Epidermal melanocyte (primary cell): ENCODE measurements at regions not wholly inside any gene's neighbourhood (a gene's known extent, or its start where the extent isn't known, plus 50 kb on each side); places are given as distances from the start of the nearest gene placed in this dataset.
"Not testable (repeated sequence)": the region's sequence is repeated elsewhere in the genome, so short reads cannot be mapped to it uniquely, and the experiment has no call there.

Experiments
- DNase-seq: peaks from one replicate; pipeline ENCODE4 v3.0.0; 2011; ENCODE audit warnings: low spot score; ENCODE audit not compliant: insufficient read length

- no peak for DNase-seq
These were observed 116.6 kb upstream of the SYT6 start for GRCh38 chr1:114270282-114270681.

- DNase-seq: no peak
These were observed 115.9 kb upstream of the SYT6 start for GRCh38 chr1:114269539-114269938.

- DNase-seq: no peak
These were observed 109.7 kb upstream of the SYT6 start for GRCh38 chr1:114263343-114263742.

DNA sequence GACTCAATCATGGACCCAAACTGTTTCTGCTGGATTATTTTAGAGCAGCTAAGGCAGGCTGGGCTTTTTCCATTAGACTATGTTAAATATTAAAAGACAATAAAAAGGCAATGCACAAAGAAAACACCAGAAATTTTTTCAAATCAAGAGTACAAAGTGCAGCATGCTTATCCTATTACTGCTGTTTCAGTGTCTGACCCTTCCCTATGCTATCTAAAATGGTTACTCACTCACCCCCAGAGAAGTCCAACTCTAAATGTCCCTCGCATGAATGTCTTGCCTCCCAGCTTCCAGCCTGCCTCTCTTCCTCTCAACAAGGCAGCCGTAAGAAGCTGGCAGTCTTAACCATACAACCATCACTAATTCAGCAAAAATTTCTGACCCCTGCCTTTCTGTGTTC lies 108.7 kb upstream of the SYT6 start:
- no peak for DNase-seq

DNA sequence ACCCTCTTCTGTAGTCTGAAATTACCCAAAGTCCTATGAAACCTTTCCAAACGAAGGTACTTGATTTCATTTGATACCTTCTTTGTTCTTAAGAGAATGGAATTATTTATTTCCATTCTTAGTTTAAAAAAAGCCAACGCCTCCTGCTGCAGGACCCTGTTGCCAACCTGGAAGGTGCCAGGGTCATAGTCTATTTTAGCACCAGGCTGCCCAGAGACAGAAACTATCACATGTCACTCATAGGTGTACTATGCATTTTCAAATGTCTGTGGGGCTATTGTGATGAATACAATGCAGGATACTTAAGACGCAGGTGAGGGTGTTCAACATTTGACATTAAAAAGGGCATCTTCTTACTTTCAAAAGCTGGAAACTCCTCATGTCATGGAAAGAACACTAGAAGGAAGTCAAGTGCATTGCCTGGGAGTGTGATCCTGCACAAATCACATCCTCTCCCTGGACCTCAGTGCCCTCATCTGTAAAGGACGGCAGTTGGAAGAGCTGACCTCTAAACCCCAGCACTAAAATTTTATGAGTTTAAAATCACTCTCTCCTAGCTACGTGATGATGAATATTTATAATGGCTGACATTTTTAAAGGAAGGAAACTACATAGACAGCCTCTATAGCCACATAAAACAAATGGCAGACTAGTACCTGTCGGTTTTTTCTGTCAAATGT lies 107.3 kb upstream of the SYT6 start:
- no peak for DNase-seq

- DNase-seq: no peak
These were observed 106.0 kb upstream of the SYT6 start for GRCh38 chr1:114259511-114260160.

DNA sequence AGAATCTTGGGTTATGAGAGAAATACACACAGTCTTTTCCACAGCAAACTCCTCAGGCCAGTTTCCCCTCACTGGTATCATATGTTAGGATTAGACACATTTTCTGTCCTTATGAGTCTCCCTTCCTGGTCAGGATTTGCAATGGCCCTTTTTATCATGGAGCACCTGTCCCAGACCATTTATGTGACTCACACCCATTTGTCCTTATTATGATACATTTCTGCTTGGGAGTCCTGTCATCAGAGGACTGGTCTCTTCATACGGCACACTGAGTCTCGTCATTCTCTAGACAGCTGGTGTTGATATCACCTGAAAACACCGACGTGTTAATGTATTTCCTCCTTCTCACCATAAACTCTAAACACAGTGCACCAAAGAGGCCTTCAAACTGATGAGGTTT lies 105.0 kb upstream of the SYT6 start:
- no peak for DNase-seq

DNA sequence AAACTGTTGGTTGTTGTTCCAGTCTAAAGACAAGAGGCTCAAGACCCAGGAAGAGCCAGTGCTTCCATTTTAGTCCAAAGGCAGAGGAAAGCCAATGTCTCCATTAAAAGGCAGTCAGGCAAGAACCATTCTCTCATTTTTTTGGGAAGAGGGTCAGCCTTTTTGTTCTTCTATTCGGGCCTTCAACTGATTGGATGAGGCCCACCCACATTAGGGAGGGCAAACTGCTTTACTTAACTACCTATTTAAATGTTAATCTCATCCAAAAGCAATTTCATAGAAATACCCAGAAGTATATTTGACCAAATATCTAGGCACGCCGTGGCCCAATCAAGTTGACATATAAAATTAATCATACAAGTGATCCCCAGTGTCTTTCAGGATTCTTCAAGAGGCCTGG lies 104.4 kb upstream of the SYT6 start:
- DNase-seq: no peak

GRCh38 chr1:114257554-114257953 lies 103.9 kb upstream of the SYT6 start:
- DNase-seq: no peak

GRCh38 chr1:114253900-114254299 lies 100.2 kb upstream of the SYT6 start:
- DNase-seq: no peak

- DNase-seq: no peak
These were observed 97.9 kb upstream of the SYT6 start for GRCh38 chr1:114251573-114251939.

GRCh38 chr1:114250683-114251572 lies 97.3 kb upstream of the SYT6 start:
- no peak for DNase-seq

DNA sequence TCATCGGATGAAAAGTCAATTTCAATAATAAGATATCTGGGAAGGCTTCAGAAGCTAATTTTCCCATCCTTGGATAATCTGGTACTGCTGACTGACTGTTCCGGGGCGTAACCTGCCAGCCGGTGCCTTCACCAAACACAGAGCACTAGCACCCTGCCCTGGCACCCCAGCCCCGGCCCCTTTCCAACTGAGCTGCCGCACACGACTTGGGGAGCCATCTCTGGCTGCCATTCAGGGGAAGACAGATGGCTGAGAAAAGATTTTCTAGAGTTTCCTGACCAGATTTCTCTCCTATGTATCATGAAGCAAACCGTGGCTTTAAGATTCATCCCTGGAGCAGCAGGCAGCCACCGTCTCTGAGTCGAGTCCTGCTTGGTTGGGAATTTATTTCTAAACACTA lies 96.0 kb upstream of the SYT6 start:
- DNase-seq: no peak

DNA sequence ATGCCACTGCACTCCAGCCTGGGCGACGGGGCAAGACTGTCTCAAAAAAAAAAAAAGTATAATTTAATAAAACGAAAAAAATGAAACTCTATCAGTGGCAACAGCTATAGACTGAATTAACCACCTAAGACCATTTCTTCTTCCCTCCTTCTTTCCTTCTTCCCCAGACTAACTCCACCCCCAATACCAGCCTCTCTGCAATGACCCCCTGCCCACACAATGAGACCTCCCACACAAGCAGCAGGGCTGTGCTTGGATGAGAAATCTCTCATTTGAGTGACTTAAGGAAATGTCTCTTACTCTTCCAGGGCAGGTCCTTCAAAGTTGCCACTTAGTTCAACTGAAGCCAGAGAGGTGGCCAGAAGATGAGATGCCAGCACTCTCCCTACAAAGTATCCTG lies 94.5 kb upstream of the SYT6 start:
- DNase-seq: no peak

- DNase-seq: not testable (repeated sequence)
These were observed 89.0 kb upstream of the SYT6 start for GRCh38 chr1:114242531-114243210.

GRCh38 chr1:114238053-114238452 lies 84.4 kb upstream of the SYT6 start:
- DNase-seq: no peak

- no peak for DNase-seq
These were observed 82.8 kb upstream of the SYT6 start for GRCh38 chr1:114236517-114236916.

DNA sequence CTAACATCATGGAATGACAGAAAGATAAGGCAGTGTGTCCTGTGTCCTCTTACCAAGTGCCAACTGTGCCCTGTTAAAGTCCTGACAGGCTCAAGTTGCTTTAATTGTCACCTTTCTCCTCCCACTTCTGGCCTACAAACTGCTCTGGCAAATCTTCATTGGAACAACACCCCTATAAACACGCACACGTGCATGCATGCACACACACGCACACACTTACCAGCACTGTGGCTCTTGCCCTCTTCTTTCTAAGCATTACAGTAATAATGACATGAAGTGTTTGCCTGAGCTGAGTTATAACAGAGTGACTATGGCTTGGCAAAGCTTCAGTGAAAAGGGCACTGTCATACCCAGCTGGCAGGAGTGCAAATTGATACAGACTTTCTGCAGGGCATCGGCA lies 82.3 kb upstream of the SYT6 start:
- no peak for DNase-seq

GRCh38 chr1:114235281-114235680 lies 81.6 kb upstream of the SYT6 start:
- DNase-seq: no peak

GRCh38 chr1:114234408-114235124 lies 80.9 kb upstream of the SYT6 start:
- no peak for DNase-seq

DNA sequence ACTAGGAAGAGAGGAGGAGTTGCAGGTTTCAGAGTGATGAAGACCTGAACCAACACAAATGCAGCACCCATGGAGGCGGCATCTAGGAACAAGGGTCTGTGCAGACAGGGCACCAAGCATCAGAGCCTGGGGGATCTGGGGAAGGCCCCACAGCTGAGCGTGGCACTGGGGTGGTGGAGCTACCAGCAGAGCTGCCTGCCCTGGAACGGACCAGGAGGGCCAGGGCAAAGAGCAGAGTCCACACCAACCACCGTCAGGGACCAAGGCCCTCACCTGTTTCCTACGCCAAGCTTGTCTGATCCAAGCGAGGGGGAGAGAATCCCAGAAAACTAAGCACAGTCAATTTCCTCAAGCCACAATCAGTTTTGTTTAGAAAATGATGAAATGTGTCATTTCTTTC lies 79.0 kb upstream of the SYT6 start:
- no peak for DNase-seq
